Ovary (tissue), 7 donors: ENCODE measurements at regions not wholly inside any gene's neighbourhood (a gene's known extent, or its start where the extent isn't known, plus 50 kb on each side); places are given as distances from the start of the nearest gene placed in this dataset.

Source experiments
- DNase-seq, 5 donors: peaks; one replicate each; pipeline ENCODE4 v3.0.0-alpha.2; 2019 to 2020
- H3K27ac ChIP-seq, 2 donors: fragments of 200-600 bp; one replicate each; pipeline versions ENCODE4 v1.5.1 to v1.8.0; 2019 to 2022
- H3K27me3 ChIP-seq: fragments of 200-600 bp; one replicate; pipeline ENCODE4 v1.8.0; 2022
- H3K36me3 ChIP-seq: fragments of 200-600 bp; sonication (generic); one replicate; pipeline ENCODE4 v1.5.1; 2019
- H3K4me1 ChIP-seq: one replicate; pipeline ENCODE4 v1.8.1; 2013; ENCODE audit warnings: mild to moderate bottlenecking, moderate library complexity; ENCODE audit not compliant: insufficient read depth
- H3K4me3 ChIP-seq: fragments of 200-600 bp; sonication (generic); one replicate; pipeline ENCODE4 v1.5.1; 2017
- H3K9me3 ChIP-seq, 2 donors: fragments of 200-600 bp in 1 of 2; sonication (generic) in 1 of 2; one replicate each; pipeline versions ENCODE4 v1.5.1 to v1.8.1; 2013 to 2019; ENCODE audit warnings: mild to moderate bottlenecking in 1 of 2, moderate library complexity in 1 of 2
- EP300 ChIP-seq: sonication (generic); formaldehyde crosslinking; IDR thresholded peaks from one replicate; pipeline ENCODE4 v1.6.1; 2017; ENCODE audit warnings: antibody characterized with exemption
- POLR2A ChIP-seq: fragments of 450-650 bp; IDR thresholded peaks from one replicate; pipeline ENCODE4 v1.6.1; 2017; ENCODE audit warnings: antibody characterized with exemption, mild to moderate bottlenecking, moderate library complexity
- WGBS, 3 donors: extraction: QIAGEN DNeasy Blood & Tissue Kit in 1 of 3; methylation state at CpG; one replicate each; pipeline versions ENCODE4 v1.1.5 to v1.1.7; 2013 to 2017; 5-methylcytosine and 5-hydroxymethylcytosine counted together
- intact Hi-C, 4 donors: fragments of 100-400 bp; cut with DNase I; formaldehyde crosslinking; loops; one replicate each; pipeline versions ENCODE4 v1.11.0 to v1.15.1; 2022 to 2023
- TF ChIP-seq, protein P1 (sequence below), 3 donors: fragments of 450-650 bp in 2 of 3; fragments of 200-600 bp in 1 of 3; IDR thresholded peaks; one replicate each; pipeline versions ENCODE4 v1.5.1 to v1.8.0; 2016 to 2022; ENCODE audit warnings: antibody characterized with exemption in 3 of 3, mild to moderate bottlenecking in 1 of 3
- donor health status: DM: no; HTN: no; CAD: no; lungs with moderate emphysema.
- donor health status: DM: no; HTN: no; CAD: no.
- donor health status: Bipolar disorder and iron deficiency.
- donor health status: DM: no; HTN: no; CAD: no.
- donor health status: DM: yes; HTN: yes; CAD: no.

DNA sequence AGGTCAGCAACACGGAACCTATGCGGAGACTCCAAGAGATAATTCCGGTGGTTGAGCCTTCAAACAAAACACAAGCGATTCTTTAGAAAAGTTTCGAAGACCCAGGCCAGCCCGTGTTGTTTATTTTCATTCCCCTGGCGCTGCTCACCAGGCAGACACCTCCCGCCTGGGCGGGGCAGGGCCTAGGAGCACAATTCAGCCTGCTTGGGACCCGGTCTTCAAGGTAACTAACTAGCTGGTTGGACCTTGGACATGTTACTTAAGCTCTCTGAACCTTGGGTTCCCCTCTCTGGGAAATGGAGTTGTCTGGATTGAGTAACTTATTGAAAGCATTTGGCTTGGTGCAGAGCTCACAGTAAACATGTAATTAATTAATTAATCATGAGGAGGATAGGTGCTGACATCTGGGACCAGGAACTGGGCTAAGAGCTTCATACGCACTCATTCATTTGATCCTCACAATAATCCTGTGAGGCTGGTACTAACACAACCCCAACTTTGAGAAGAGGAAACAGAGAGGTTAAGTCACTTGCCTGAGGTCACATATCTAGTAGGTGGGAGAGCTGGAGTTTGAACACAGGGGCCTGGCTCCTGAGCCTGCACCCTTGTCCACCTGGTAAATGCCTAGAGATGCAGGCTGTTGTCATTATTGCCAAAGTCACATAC is 125.3 kb upstream of the SMURF2 start:
- intact Hi-C loops = no loop called here
- Histone ChIP-seq H3K4me3 (no peak overlapping the region), H3K27ac (no peak overlapping the region), H3K9me3 (no peaks in the 10 kb centered on the region), H3K27me3 (no peaks in the 10 kb centered on the region), H3K4me1 (no peaks in the 10 kb centered on the region), H3K36me3 (no peaks in the 10 kb centered on the region)
- TF ChIP-seq POLR2A = no peak
- TF ChIP-seq, protein P1, sequence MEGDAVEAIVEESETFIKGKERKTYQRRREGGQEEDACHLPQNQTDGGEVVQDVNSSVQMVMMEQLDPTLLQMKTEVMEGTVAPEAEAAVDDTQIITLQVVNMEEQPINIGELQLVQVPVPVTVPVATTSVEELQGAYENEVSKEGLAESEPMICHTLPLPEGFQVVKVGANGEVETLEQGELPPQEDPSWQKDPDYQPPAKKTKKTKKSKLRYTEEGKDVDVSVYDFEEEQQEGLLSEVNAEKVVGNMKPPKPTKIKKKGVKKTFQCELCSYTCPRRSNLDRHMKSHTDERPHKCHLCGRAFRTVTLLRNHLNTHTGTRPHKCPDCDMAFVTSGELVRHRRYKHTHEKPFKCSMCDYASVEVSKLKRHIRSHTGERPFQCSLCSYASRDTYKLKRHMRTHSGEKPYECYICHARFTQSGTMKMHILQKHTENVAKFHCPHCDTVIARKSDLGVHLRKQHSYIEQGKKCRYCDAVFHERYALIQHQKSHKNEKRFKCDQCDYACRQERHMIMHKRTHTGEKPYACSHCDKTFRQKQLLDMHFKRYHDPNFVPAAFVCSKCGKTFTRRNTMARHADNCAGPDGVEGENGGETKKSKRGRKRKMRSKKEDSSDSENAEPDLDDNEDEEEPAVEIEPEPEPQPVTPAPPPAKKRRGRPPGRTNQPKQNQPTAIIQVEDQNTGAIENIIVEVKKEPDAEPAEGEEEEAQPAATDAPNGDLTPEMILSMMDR (IDR thresholded peaks at IDR 0.05) = no peak
- WGBS, 3 donors = 80 to 85% (median 82%) methylated on average over 11 of the region's 11 CpGs
- DNase-seq = no peak

DNA sequence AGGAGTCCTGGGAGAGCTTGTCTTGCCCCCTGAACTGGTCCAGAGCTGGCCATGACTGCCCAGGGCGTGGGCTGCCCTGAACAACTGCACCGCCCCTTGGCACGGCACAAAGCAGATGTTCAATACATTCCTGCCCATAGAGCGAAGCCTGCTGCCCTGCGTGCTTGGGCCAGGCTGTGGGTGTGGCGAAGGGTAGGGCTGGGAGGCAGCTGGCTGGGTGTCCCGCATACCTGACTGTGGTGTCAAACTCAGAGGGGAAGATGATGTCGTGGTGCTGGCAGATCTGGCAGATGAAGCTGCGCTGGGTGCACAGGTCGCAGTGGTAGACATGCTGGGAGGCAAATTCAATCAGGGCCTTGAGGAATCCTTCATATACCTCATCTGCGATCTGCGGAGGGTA is 124.2 kb upstream of the SMURF2 start:
- no peak for DNase-seq
- Histone ChIP-seq H3K27me3 (no peaks in the 10 kb centered on the region), H3K36me3 (no peaks in the 10 kb centered on the region)

DNA sequence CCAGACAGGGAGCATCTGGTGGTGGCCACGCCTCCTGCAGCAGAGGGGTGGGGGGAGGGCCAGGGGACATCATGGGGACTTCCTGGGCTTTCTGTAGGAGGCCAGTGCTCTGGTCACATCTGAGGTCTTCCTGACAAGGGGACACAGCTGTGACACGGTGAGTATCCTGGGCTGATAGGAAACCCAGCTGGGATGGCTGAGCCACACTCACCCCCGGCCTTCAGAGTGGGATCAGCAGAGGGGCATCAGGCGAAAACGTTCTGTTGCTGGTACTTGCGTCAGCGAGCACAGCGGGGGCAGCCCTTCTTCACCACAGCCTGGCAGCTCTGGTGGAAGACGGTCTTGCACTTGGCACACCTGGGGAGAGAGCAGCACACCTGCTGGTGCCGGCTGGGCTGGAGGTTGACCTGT is 122.9 kb upstream of the SMURF2 start:
- no peak overlapping the region for H3K4me3 ChIP-seq
- no peaks in the 10 kb centered on the region for H3K27me3 ChIP-seq
- TF ChIP-seq POLR2A (no peak), EP300 (no peak)
- TF ChIP-seq, protein P1 (IDR thresholded peaks at IDR 0.05) = no peak
- DNase-seq = peak in 1 of 5 donors; percentile 9
- no peaks in the 10 kb centered on the region for H3K9me3 ChIP-seq
- H3K4me1 ChIP-seq = peaks cover 8% of the 10 kb centered on the region
- no peak overlapping the region for H3K27ac ChIP-seq
- no peaks in the 10 kb centered on the region for H3K36me3 ChIP-seq
- intact Hi-C loops = no loop called here
- 82 to 86% (median 84%) methylated on average over 10 of the region's 10 CpGs for WGBS, 3 donors

More for the DNA sequence above, 124.2 kb upstream of the SMURF2 start:
- peaks cover 2% of the 10 kb centered on the region for H3K4me1 ChIP-seq
- WGBS, 3 donors = 92 to 95% (median 93%) methylated on average over 12 of the region's 12 CpGs
- H3K27ac ChIP-seq = no peak overlapping the region
- intact Hi-C loops = no loop called here
- TF ChIP-seq EP300 (no peak), POLR2A (no peak)
- TF ChIP-seq, protein P1 (IDR thresholded peaks at IDR 0.05) = no peak
- no peaks in the 10 kb centered on the region for H3K9me3 ChIP-seq
- no peak overlapping the region for H3K4me3 ChIP-seq

DNA sequence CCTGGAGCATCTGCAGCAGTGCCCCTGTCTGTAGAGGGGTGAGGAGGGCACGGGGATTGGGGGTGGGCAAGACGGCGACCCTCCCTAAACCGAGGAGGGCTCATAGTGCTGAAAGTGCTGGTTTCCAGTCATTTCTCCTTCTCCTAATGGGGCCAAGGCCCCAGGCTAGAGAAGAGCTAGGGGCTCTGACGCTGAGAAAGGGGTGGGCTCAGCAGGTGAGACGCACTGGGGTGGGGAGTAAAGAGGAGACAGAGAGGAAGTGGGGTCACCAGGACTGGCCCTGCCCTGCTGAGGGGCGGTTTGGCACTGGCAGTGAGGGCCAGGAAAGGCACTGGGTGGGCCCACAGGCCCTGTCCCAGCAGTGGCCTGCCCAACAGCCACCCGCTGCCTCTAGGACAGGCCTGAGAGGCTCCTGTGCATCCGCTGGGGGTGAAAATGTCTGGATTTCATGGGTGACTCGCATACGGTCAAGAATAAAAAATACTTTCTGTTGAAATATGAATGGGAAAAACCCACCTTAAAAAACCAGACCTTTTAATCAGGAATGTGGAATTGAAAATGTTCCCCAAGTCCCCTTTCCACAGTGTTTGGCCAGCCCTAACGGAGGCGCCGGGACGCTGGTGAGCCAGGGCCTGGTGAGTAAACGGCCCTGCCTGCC is 122.4 kb upstream of the SMURF2 start:
- DNase-seq = no peak
- Histone ChIP-seq H3K4me1 (peaks cover 8% of the 10 kb centered on the region), H3K4me3 (no peak overlapping the region), H3K27me3 (no peaks in the 10 kb centered on the region), H3K9me3 (no peaks in the 10 kb centered on the region), H3K27ac (no peak overlapping the region), H3K36me3 (no peaks in the 10 kb centered on the region)
- WGBS, 3 donors = 89 to 92% (median 91%) methylated on average over 16 of the region's 16 CpGs
- intact Hi-C loops = no loop called here
- TF ChIP-seq, protein P1 (IDR thresholded peaks at IDR 0.05) = no peak
- TF ChIP-seq POLR2A (no peak), EP300 (no peak)
